ENCODE measurements at regions not wholly inside any gene's neighbourhood (a gene's known extent, or its start where the extent isn't known, plus 50 kb on each side); places are given as distances from the start of the nearest gene placed in this dataset.

DNA sequence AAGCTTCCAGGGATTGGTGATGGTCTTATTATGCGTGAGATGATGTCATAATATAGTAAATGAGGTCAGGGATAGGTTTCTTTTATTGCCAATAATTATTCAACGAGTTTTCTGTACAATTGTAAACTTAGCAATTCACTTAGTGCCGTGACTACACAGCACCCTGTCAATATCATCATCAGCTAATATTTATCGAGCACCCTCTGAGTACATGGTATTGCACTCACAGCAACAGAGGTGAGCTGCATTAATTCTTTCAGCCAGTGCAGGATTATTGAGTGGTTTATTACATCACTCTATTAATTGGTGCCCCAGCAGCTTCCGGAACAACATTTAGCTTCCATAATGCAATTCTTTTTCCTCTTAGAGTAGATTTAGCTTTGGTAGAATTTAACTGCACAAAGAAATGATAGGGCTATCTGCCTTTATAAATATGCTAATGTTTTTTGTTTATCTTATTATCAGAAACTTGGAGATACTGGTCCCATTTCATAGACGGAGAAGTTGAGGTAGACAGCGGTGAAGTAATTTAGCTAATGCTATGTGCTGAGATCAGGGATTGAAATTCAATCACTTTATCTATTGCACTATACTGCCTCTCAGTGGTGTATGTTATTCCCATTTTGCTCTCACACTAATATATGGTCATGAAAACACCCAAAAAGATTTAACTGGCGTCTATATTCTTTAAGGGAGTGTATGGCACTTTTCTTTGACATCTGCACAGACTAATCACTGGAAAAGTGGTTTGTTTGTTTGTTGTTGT, 726.1 kb upstream of the WWC1 start:
- H3K27me3 ChIP-seq (ENCODE audit: insufficient read depth, low read length): no peaks in the 10 kb centered on the region
- Mint-ChIP-seq H3K4me3 (no peak overlapping the region), H3K27me3 (peaks cover 0 to 3% of the 10 kb centered on the region in 2 donors), H3K9me3 (peaks cover 0 to 12% (median 3%) of the 10 kb centered on the region in 8 donors), H3K27ac (no peak overlapping the region), H3K4me1 (no peaks in the 10 kb centered on the region), H3K36me3 (no peaks in the 10 kb centered on the region)
- H3K27ac ChIP-seq (ENCODE audit: low read depth, low read length): no peak overlapping the region
- no peaks in the 10 kb centered on the region for H3K4me1 ChIP-seq (ENCODE audit: insufficient read depth, low read length)
- intact Hi-C loops (cut with micrococcal nuclease): no loop called here
- no peaks in the 10 kb centered on the region for H3K36me3 ChIP-seq (ENCODE audit: insufficient read depth, low read length)
- DNase-seq: no peak
- CTCF ChIA-PET (ENCODE audit: partially characterized antibody): interaction anchor here (1.4 kb wide), 1 partner anchor 10 kb away, joined by 5 read pairs; no protein-coding TSS in a partner anchor
- POLR2A ChIA-PET (ENCODE audit: partially characterized antibody): no interaction called here
- no peaks in the 10 kb centered on the region for H3K9me3 ChIP-seq (ENCODE audit: control insufficient read depth in 1 of 2, low read length in 2 of 2)
- H3K4me3 ChIP-seq (ENCODE audit: low read length in 2 of 2): no peak overlapping the region

DNA sequence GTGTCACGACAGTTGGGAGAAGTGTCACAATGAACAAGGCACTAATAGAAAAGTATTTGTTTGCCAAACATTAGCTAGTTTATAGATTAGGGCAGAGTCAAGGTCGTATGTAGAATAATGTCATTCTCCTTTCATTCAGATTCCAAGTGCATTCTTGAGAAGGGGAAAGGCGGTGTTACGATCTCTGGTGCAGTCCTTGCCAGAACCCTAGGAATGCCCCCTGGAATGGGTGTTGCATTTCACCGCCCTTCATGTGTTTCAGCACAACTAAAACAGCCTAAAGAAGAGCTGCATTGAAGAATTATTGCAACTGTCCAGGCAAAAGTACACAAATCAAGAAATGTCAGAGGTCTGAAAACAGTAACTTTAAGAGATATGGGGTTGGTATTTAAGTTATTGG, 721.0 kb upstream of the WWC1 start:
- POLR2A ChIA-PET (ENCODE audit: partially characterized antibody): no interaction called here
- no peaks in the 10 kb centered on the region for H3K4me1 ChIP-seq (ENCODE audit: insufficient read depth, low read length)
- H3K9me3 ChIP-seq (ENCODE audit: control insufficient read depth in 1 of 2, low read length in 2 of 2): no peaks in the 10 kb centered on the region
- peaks cover 0 to 9% (median 1%) of the 10 kb centered on the region in 8 donors for H3K9me3 Mint-ChIP-seq
- intact Hi-C loops (cut with micrococcal nuclease): no loop called here
- peaks cover 6 to 10% of the 10 kb centered on the region in 2 donors for H3K27me3 Mint-ChIP-seq
- H3K27ac Mint-ChIP-seq: no peak overlapping the region
- no peaks in the 10 kb centered on the region for H3K36me3 ChIP-seq (ENCODE audit: insufficient read depth, low read length)
- H3K4me3 Mint-ChIP-seq: no peak overlapping the region
- no peaks in the 10 kb centered on the region for H3K27me3 ChIP-seq (ENCODE audit: insufficient read depth, low read length)
- no peak overlapping the region for H3K4me3 ChIP-seq (ENCODE audit: low read length in 2 of 2)
- peaks cover 4 to 8% (median 5%) of the 10 kb centered on the region in 4 donors for H3K4me1 Mint-ChIP-seq
- DNase-seq: no peak
- H3K36me3 Mint-ChIP-seq: no peaks in the 10 kb centered on the region
- no peak overlapping the region for H3K27ac ChIP-seq (ENCODE audit: low read depth, low read length)
- CTCF ChIA-PET (ENCODE audit: partially characterized antibody): no interaction called here

DNA sequence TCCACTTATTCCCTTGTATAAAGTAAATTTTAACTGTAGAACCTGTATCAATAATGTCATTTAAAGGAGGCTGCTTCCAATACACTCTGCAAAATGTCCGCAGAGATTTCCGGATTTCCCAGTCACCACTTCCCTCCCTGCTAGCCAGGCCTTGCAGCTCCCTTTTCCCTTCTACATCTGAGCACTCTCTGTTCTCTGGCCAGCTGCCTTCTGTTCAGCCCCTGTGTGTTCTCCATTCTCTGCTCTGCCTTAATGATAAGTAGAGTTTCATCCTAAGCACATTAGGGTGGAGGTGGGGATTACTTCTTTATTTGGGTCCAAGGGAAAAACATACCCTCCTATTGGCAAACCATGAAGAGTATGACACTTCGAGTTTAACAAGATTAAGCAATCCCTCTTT, 719.6 kb upstream of the WWC1 start:
- ChIA-PET POLR2A (ENCODE audit: partially characterized antibody) (no interaction called here), CTCF (ENCODE audit: partially characterized antibody) (no interaction called here)
- no peak for DNase-seq
- Mint-ChIP-seq H3K4me1 (peaks cover 4 to 8% (median 5%) of the 10 kb centered on the region in 4 donors), H3K4me3 (no peak overlapping the region), H3K27me3 (peaks cover 6 to 12% of the 10 kb centered on the region in 2 donors), H3K36me3 (no peaks in the 10 kb centered on the region), H3K27ac (no peak overlapping the region), H3K9me3 (peaks cover 0 to 9% (median 1%) of the 10 kb centered on the region in 8 donors)
- H3K27me3 ChIP-seq (ENCODE audit: insufficient read depth, low read length): no peaks in the 10 kb centered on the region
- no peak overlapping the region for H3K4me3 ChIP-seq (ENCODE audit: low read length in 2 of 2)
- H3K4me1 ChIP-seq (ENCODE audit: insufficient read depth, low read length): no peaks in the 10 kb centered on the region
- no peak overlapping the region for H3K27ac ChIP-seq (ENCODE audit: low read depth, low read length)
- no peaks in the 10 kb centered on the region for H3K9me3 ChIP-seq (ENCODE audit: control insufficient read depth in 1 of 2, low read length in 2 of 2)
- no peaks in the 10 kb centered on the region for H3K36me3 ChIP-seq (ENCODE audit: insufficient read depth, low read length)
- intact Hi-C loops (cut with micrococcal nuclease): no loop called here

DNA sequence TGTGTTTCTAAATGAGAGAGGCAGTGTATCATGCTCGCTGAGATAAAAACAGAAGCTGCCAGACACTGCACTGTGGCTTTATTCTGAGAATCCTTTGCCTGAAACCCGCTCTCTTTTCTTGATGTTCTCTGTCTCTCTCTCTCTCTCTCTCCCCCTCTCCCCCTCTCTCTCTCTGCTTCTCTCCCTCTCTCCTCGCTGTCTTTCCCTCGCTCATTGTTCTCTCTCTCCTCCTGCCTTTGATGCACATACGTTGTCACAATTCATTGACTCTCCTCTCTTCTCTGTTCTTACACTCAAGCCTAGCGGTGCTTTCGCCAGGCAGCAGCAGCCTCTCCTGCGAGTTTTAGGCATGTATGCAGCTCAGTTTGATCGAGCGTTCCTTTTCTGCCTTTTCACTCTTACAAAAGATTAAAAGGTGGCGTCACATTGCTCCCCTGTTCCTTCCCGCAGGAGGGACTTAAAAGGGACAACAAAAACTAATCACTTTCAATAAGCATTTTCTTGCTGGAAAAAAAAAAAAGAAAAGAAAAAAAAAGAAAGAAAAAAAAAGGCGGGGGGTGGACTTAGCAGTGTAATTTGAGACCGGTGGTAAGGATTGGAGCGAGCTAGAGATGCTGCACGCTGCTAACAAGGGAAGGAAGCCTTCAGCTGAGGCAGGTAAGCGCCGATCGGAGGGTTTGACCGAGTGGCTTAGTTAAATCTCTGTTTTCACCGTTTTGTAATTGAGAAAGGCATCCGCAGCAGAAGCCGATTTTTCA, 717.9 kb upstream of the WWC1 start:
- Mint-ChIP-seq H3K4me3 (peak overlapping the region in 6 of 8 donors; percentile 19 to 66 (median 42)), H3K27ac (no peak overlapping the region), H3K9me3 (peaks cover 0 to 9% (median 1%) of the 10 kb centered on the region in 8 donors), H3K27me3 (peaks cover 6 to 12% of the 10 kb centered on the region in 2 donors), H3K4me1 (peaks cover 4 to 8% (median 5%) of the 10 kb centered on the region in 4 donors), H3K36me3 (no peaks in the 10 kb centered on the region)
- Histone ChIP-seq H3K27ac (ENCODE audit: low read depth, low read length) (no peak overlapping the region), H3K36me3 (ENCODE audit: insufficient read depth, low read length) (no peaks in the 10 kb centered on the region), H3K27me3 (ENCODE audit: insufficient read depth, low read length) (no peaks in the 10 kb centered on the region), H3K4me3 (ENCODE audit: low read length in 2 of 2) (no peak overlapping the region), H3K4me1 (ENCODE audit: insufficient read depth, low read length) (no peaks in the 10 kb centered on the region), H3K9me3 (ENCODE audit: control insufficient read depth in 1 of 2, low read length in 2 of 2) (no peaks in the 10 kb centered on the region)
- POLR2A ChIA-PET (ENCODE audit: partially characterized antibody): no interaction called here
- intact Hi-C loops (cut with micrococcal nuclease): no loop called here
- CTCF ChIA-PET (ENCODE audit: partially characterized antibody): no interaction called here
- no peak for DNase-seq

DNA sequence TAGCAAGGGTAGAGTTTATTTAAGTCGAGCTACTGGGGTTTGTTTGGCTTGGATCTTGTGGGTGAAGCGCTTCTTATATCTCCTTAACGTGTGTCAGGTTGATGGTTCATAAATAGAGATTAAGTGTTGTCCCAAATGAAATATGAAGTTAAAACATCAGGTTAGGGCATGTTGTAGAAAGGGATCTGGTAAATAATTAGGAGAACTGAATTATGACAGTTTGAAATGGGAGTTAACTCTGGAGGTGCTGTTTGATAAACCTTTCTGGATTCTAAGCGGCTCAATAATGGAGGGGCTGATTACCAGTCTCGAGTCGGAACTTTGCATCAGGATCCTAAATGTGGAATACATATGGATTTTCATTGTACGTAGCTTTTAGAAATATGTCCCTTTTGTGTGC, 717.0 kb upstream of the WWC1 start:
- Mint-ChIP-seq H3K27ac (no peak overlapping the region), H3K4me3 (peak overlapping the region in 3 of 8 donors; percentile 1 to 9 (median 1)), H3K9me3 (peaks cover 0 to 9% (median 1%) of the 10 kb centered on the region in 8 donors), H3K4me1 (peaks cover 4 to 8% (median 5%) of the 10 kb centered on the region in 4 donors), H3K27me3 (peaks cover 6 to 12% of the 10 kb centered on the region in 2 donors), H3K36me3 (no peaks in the 10 kb centered on the region)
- H3K4me1 ChIP-seq (ENCODE audit: insufficient read depth, low read length): no peaks in the 10 kb centered on the region
- no peaks in the 10 kb centered on the region for H3K9me3 ChIP-seq (ENCODE audit: control insufficient read depth in 1 of 2, low read length in 2 of 2)
- no peaks in the 10 kb centered on the region for H3K36me3 ChIP-seq (ENCODE audit: insufficient read depth, low read length)
- CTCF ChIA-PET (ENCODE audit: partially characterized antibody): no interaction called here
- POLR2A ChIA-PET (ENCODE audit: partially characterized antibody): no interaction called here
- H3K27me3 ChIP-seq (ENCODE audit: insufficient read depth, low read length): no peaks in the 10 kb centered on the region
- H3K27ac ChIP-seq (ENCODE audit: low read depth, low read length): no peak overlapping the region
- intact Hi-C loops (cut with micrococcal nuclease): no loop called here
- no peak for DNase-seq
- no peak overlapping the region for H3K4me3 ChIP-seq (ENCODE audit: low read length in 2 of 2)

DNA sequence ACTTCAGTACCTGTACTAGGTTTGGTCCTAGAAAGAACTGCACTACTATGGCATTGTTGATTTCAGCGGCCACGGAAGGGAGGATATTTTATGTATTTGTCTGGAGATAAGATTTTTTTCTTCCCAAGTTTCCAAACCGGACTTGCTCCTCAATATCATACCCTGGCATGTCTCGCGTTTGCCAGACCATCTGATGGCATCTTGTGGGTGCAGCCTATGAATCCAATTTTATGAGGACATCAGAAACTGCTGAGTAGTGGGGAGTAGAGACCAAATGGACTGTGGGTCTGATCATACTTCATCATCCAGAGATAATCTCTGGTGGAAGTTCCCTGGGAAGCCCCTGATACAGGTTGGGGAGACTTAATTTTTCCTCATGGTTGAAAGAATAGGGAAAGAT, 716.1 kb upstream of the WWC1 start:
- Mint-ChIP-seq H3K4me3 (no peak overlapping the region), H3K36me3 (no peaks in the 10 kb centered on the region), H3K4me1 (peaks cover 4 to 8% (median 5%) of the 10 kb centered on the region in 4 donors), H3K27me3 (peaks cover 6 to 9% of the 10 kb centered on the region in 2 donors), H3K27ac (no peak overlapping the region), H3K9me3 (peaks cover 0 to 9% (median 0%) of the 10 kb centered on the region in 8 donors)
- intact Hi-C loops (cut with micrococcal nuclease): no loop called here
- ChIA-PET CTCF (ENCODE audit: partially characterized antibody) (no interaction called here), POLR2A (ENCODE audit: partially characterized antibody) (no interaction called here)
- Histone ChIP-seq H3K36me3 (ENCODE audit: insufficient read depth, low read length) (no peaks in the 10 kb centered on the region), H3K4me3 (ENCODE audit: low read length in 2 of 2) (no peak overlapping the region), H3K4me1 (ENCODE audit: insufficient read depth, low read length) (no peaks in the 10 kb centered on the region), H3K27ac (ENCODE audit: low read depth, low read length) (no peak overlapping the region), H3K9me3 (ENCODE audit: control insufficient read depth in 1 of 2, low read length in 2 of 2) (no peaks in the 10 kb centered on the region), H3K27me3 (ENCODE audit: insufficient read depth, low read length) (no peaks in the 10 kb centered on the region)
- no peak for DNase-seq

DNA sequence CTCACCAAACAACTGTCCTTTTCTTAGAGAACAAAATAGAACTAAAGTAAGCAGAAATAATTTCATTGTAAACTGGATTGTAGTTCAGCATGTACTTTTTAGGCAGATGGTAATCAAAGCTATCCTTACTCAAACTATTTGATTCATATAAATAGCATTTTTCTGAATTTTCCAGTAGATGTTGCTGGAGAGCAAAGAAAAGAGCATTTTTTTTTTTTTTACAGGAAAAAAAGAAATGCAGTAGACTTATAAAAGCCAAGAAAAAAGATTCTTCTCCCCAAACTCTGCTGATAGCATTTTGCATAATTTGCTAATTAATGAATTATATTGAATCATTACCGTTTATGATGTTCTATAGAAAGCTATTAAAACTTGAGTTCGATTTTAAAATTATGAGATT, 715.3 kb upstream of the WWC1 start:
- H3K9me3 ChIP-seq (ENCODE audit: control insufficient read depth in 1 of 2, low read length in 2 of 2): no peaks in the 10 kb centered on the region
- CTCF ChIA-PET (ENCODE audit: partially characterized antibody): no interaction called here
- Mint-ChIP-seq H3K4me3 (no peak overlapping the region), H3K27me3 (peaks cover 6 to 7% of the 10 kb centered on the region in 2 donors), H3K4me1 (peaks cover 4 to 8% (median 5%) of the 10 kb centered on the region in 4 donors), H3K9me3 (peaks cover 0 to 4% (median 0%) of the 10 kb centered on the region in 8 donors), H3K36me3 (no peaks in the 10 kb centered on the region), H3K27ac (no peak overlapping the region)
- DNase-seq: no peak
- no peaks in the 10 kb centered on the region for H3K4me1 ChIP-seq (ENCODE audit: insufficient read depth, low read length)
- H3K4me3 ChIP-seq (ENCODE audit: low read length in 2 of 2): no peak overlapping the region
- H3K27ac ChIP-seq (ENCODE audit: low read depth, low read length): no peak overlapping the region
- POLR2A ChIA-PET (ENCODE audit: partially characterized antibody): no interaction called here
- no peaks in the 10 kb centered on the region for H3K36me3 ChIP-seq (ENCODE audit: insufficient read depth, low read length)
- intact Hi-C loops (cut with micrococcal nuclease): no loop called here
- H3K27me3 ChIP-seq (ENCODE audit: insufficient read depth, low read length): no peaks in the 10 kb centered on the region

Measured in CD4-positive, alpha-beta memory T cell (primary cell).